CD4-positive, alpha-beta memory T cell (primary cell): ENCODE measurements at regions not wholly inside any gene's neighbourhood (a gene's known extent, or its start where the extent isn't known, plus 50 kb on each side); places are given as distances from the start of the nearest gene placed in this dataset.

Experiments used
- CTCF ChIA-PET: fragments of 350-600 bp; sonication (Branson Sonifier 250); formaldehyde crosslinking; loops from one replicate; lab custom pipeline; 2021; ENCODE audit warnings: inconsistent platforms; ENCODE audit not compliant: partially characterized antibody; lab: Charles Lee
- POLR2A ChIA-PET: fragments of 350-600 bp; sonication (Branson Sonifier 250); formaldehyde crosslinking; loops from one replicate; lab custom pipeline; 2021; ENCODE audit not compliant: partially characterized antibody; lab: Charles Lee
- DNase-seq, 5 donors: peaks; one replicate each; pipeline versions ENCODE4 v3.0.0 to v3.0.0-alpha.2; 2020 to 2022; ENCODE audit warnings: mixed read lengths in 1 of 5
- H3K27ac ChIP-seq: one replicate; pipeline ENCODE4 v1.7.0; 2013; ENCODE audit warnings: low read depth, low read length
- H3K27me3 ChIP-seq: 2 replicates; pipeline ENCODE4 v1.7.0; 2013; ENCODE audit warnings: mild to moderate bottlenecking, low read length, moderate library complexity; ENCODE audit not compliant: insufficient read depth
- H3K36me3 ChIP-seq: 2 replicates; pipeline ENCODE4 v1.7.0; 2013; ENCODE audit warnings: mild to moderate bottlenecking, low read length, moderate library complexity; ENCODE audit not compliant: insufficient read depth
- H3K4me1 ChIP-seq: 2 replicates; pipeline ENCODE4 v1.7.0; 2013; ENCODE audit warnings: mild to moderate bottlenecking, low read length, moderate library complexity; ENCODE audit not compliant: insufficient read depth
- H3K4me3 ChIP-seq, 2 donors: one replicate each; pipeline ENCODE4 v1.7.0; 2013; ENCODE audit warnings: low read length in 2 of 2, mild to moderate bottlenecking in 1 of 2
- H3K9me3 ChIP-seq, 2 donors: one replicate each; pipeline ENCODE4 v1.7.0; 2013; ENCODE audit warnings: low read length in 2 of 2, control low read depth in 1 of 2; ENCODE audit not compliant: control insufficient read depth in 1 of 2
- H3K27ac Mint-ChIP-seq, 7 donors: one replicate each; pipeline ENCODE4 v1.8.0; 2020 to 2021; ENCODE audit warnings: mixed read lengths in 7 of 7, mild to moderate bottlenecking in 6 of 7, inconsistent platforms in 3 of 7, moderate library complexity in 3 of 7
- H3K27me3 Mint-ChIP-seq, 2 donors: one replicate each; pipeline ENCODE4 v1.8.0; 2020 to 2021; ENCODE audit warnings: mixed read lengths in 2 of 2
- H3K36me3 Mint-ChIP-seq, 2 donors: one replicate each; pipeline ENCODE4 v1.8.0; 2020 to 2021; ENCODE audit warnings: mixed read lengths in 2 of 2, inconsistent platforms in 1 of 2, mild to moderate bottlenecking in 1 of 2
- H3K4me1 Mint-ChIP-seq, 4 donors: one replicate each; pipeline ENCODE4 v1.8.0; 2020 to 2021; ENCODE audit warnings: mixed read lengths in 4 of 4, mild to moderate bottlenecking in 1 of 4
- H3K4me3 Mint-ChIP-seq, 8 donors: one replicate each; pipeline ENCODE4 v1.8.0; 2020 to 2021; ENCODE audit warnings: mixed read lengths in 8 of 8, mild to moderate bottlenecking in 7 of 8, moderate library complexity in 6 of 8, inconsistent platforms in 3 of 8
- H3K9me3 Mint-ChIP-seq, 8 donors: one replicate each; pipeline ENCODE4 v1.8.0; 2020 to 2021; ENCODE audit warnings: mixed read lengths in 8 of 8, mild to moderate bottlenecking in 5 of 8, inconsistent platforms in 3 of 8, moderate library complexity in 1 of 8
- intact Hi-C: fragments of 100-400 bp; cut with micrococcal nuclease; formaldehyde crosslinking; loops from one replicate; pipeline ENCODE4 v1.15.1; 2023

- no peak for DNase-seq
- Histone ChIP-seq H3K4me3 (no peak overlapping the region), H3K27ac (no peak overlapping the region), H3K27me3 (no peaks in the 10 kb centered on the region), H3K9me3 (no peaks in the 10 kb centered on the region), H3K4me1 (no peaks in the 10 kb centered on the region), H3K36me3 (no peaks in the 10 kb centered on the region)
- Mint-ChIP-seq H3K27ac (no peak overlapping the region), H3K36me3 (no peaks in the 10 kb centered on the region), H3K9me3 (peaks cover 0 to 4% (median 0%) of the 10 kb centered on the region in 8 donors), H3K27me3 (peaks cover 2 to 21% of the 10 kb centered on the region in 2 donors), H3K4me3 (no peak overlapping the region), H3K4me1 (no peaks in the 10 kb centered on the region)
- ChIA-PET CTCF (no interaction called here), POLR2A (no interaction called here)
- intact Hi-C loops, result no loop called here
These were observed 51.7 kb upstream of the FBXL17 start for GRCh38 chr5:108433600-108433999.

- Histone ChIP-seq H3K36me3 (no peaks in the 10 kb centered on the region), H3K9me3 (no peaks in the 10 kb centered on the region), H3K27ac (no peak overlapping the region), H3K4me1 (no peaks in the 10 kb centered on the region), H3K4me3 (no peak overlapping the region), H3K27me3 (no peaks in the 10 kb centered on the region)
- Mint-ChIP-seq H3K9me3 (peaks cover 0 to 5% (median 0%) of the 10 kb centered on the region in 8 donors), H3K27me3 (peaks cover 8 to 25% of the 10 kb centered on the region in 2 donors), H3K4me3 (no peak overlapping the region), H3K4me1 (no peaks in the 10 kb centered on the region), H3K27ac (no peak overlapping the region), H3K36me3 (no peaks in the 10 kb centered on the region)
- intact Hi-C loops, result no loop called here
- ChIA-PET POLR2A (no interaction called here), CTCF (interaction anchor here (0.9 kb wide), 1 partner anchor 21 kb away, joined by 3 read pairs; no protein-coding TSS in a partner anchor)
- no peak for DNase-seq
These were observed 50.1 kb upstream of the FBXL17 start for GRCh38 chr5:108432024-108432423.
